ENCODE measurements at regions not wholly inside any gene's neighbourhood (a gene's known extent, or its start where the extent isn't known, plus 50 kb on each side); places are given as distances from the start of the nearest gene placed in this dataset.
A peak's percentile ranks its signal among the peaks of the same experiment; 100 is the strongest.
"Not testable (repeated sequence)": the region's sequence is repeated elsewhere in the genome, so short reads cannot be mapped to it uniquely, and the experiment has no call there.

DNA sequence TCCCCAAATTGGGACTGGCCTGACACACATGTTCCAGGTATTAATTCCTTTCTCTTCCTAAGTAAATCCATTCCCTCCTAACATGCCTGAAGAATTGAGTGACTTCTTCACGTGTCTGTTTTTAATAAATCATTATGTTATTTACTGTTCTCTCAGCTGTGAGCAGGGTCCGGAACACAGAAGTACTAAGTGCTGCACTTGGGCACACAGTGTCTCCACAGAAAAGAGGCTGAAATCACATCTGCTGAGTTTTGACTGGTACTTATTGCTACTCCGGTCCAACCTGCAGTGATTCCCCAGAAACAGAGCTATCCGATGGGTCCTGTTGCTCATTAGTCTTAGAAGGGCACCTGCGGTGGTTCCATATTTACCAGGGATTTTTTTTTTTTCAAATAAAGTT, 202.6 kb downstream of the RBM46 start:
- DNase-seq = no peak

DNA sequence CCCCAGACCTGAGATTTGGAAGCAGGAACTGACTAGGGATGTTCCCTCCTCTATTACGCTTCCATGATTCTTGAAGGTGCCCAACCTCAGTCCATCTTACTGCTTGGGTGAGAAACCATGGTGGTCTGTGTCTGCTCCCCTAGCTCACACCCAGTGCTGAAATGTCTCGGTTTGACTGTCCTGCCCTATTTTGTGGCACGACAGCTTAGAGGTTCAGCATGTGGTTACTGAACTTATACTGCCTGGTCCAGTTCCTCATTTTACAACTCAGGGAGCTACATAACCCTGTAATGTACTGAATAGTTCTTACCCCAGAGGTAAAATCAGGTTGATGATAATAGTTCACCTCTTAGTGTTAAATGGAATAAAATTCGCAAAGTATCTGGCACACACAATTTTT, 203.1 kb downstream of the RBM46 start:
- no peak for DNase-seq

- no peak for DNase-seq
These were observed 203.5 kb downstream of the RBM46 start for GRCh38 chr4:154984616-154985015.

DNA sequence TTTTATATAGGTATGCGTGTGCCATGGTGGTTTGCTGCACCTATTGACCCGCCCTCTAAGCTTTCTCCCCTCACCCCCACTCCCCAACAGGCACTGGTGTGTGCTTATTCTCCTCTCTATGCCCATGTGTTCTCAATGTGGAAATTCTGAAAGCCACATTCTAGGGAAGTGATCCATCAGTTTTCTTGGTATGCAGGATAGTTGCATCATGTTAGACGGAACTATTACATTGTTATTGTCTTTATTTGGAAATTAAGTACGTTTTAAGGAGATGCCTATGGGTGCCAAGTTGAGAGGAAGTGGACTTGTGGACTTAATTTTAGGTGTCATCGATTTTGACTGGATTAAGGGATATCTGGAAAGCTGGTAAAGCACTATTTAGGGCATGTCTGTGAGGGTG, 204.6 kb downstream of the RBM46 start:
- DNase-seq = no peak

DNA sequence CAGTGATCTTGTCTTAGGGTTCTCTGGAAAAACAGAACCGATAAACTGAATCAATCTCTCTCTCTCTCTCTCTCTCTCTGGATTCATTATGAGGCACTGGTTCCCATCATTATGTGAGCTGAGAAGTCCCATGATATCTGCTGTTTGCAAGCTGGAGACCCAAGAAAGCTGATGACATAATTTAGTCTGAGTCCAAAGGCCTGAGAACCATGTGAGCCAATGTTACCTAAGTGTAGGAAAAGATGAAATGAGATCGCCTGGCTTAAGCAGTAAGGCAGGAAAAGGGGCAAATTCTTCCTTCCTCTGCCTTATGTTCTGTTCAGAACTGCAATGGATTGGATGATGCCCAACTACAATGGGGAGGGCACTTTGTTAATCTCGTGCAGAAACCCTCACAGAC, 207.4 kb downstream of the RBM46 start:
- no peak for DNase-seq

DNA sequence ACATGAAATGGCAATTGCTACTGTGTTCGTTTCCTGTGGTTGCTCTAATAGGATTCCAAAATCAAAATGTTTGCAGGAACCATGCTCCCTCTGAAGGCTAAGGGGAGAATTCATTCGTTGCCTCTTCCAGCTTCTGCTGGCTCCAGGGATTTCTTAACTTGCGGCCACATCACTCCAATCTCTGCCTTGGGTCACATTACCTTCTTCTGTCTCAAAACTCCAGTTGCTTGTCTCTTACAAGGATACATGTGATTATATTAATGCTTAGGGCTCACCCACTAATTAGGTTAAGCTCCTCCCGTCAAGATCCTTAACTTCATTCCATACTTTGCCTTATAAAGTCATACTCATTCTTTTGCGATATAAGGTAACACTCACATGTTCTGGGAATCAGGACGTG, 208.4 kb downstream of the RBM46 start:
- no peak for DNase-seq

- not testable (repeated sequence) for DNase-seq
These were observed 210.6 kb upstream of the NPY2R start for GRCh38 chr4:154997866-154998265.

GRCh38 chr4:154998284-154998683, 210.2 kb upstream of the NPY2R start:
- no peak for DNase-seq

DNA sequence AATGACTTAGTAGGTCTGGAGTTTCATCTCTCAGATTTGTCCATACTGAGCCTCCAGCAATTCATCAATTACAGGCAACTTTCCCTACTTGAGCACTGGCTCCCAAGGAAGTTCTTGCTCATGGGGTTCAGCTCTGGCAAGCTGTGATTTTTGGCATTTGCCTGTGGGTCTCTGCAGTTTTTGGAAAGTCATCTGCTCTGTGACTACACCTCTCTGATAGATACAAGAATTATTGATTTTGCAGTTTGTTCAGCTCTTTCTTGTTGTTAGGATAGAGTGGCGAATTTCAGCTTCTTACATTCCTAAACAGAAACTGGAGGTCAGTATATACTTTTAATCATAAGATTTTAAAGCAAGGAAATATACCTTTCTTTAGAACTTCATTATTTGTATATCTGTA, 209.7 kb upstream of the NPY2R start:
- DNase-seq = no peak

DNA sequence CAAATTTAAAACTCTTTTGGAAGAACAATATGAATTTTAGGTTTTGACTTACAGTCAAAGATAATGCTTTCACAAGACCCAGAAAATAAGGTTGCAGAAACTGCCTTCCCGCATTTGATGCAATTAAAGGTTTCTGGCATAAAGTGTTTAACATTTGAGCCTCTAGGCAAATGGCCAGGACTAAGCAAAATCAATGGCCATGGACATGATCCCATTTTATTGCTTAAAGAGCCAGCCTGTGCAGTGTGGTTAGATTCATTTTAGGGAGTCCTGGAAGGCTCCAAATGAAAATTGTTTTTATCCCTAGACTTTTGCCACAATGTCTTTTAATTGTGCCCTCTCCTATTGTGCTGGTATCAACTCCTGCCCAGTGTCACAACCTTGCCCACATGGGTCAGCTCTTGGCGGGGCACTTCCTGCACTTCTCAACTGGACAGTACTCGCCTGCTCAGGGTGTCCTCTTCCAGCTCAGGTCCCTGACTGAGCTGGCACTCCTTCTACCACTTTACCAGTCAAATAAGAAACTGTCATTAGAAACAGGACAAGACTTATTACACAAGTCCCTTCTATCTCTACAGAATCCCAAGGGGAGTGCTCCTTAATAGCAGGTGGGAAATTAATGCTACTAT, 208.4 kb upstream of the NPY2R start:
- no peak for DNase-seq

DNA sequence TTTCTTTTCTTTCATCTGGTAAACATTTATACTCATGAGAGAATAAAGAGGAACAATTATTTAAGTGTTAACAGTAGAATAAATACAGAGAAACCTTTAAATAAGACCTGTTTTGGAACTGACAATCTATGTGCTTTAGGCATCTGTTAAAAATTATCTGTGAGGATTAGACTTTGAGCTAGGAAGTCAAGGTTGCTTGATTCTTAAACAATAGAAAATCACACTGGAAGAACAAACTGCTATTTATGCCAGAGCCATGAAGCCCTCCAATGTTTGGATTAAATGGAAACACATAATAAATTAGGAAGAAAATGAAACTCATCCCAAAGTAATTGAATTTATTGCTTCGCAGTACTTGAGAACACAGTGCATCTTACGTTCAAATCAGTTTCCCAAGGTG, 207.2 kb upstream of the NPY2R start:
- no peak for DNase-seq

GRCh38 chr4:155005395-155006090, 202.9 kb upstream of the NPY2R start:
- no peak for DNase-seq

- DNase-seq = no peak
These were observed 200.7 kb upstream of the NPY2R start for GRCh38 chr4:155007660-155008176.

GRCh38 chr4:155008389-155008788, 200.0 kb upstream of the NPY2R start:
- DNase-seq = no peak

GRCh38 chr4:155009288-155009687, 199.1 kb upstream of the NPY2R start:
- no peak for DNase-seq

GRCh38 chr4:155010376-155010775, 198.1 kb upstream of the NPY2R start:
- DNase-seq = no peak

DNA sequence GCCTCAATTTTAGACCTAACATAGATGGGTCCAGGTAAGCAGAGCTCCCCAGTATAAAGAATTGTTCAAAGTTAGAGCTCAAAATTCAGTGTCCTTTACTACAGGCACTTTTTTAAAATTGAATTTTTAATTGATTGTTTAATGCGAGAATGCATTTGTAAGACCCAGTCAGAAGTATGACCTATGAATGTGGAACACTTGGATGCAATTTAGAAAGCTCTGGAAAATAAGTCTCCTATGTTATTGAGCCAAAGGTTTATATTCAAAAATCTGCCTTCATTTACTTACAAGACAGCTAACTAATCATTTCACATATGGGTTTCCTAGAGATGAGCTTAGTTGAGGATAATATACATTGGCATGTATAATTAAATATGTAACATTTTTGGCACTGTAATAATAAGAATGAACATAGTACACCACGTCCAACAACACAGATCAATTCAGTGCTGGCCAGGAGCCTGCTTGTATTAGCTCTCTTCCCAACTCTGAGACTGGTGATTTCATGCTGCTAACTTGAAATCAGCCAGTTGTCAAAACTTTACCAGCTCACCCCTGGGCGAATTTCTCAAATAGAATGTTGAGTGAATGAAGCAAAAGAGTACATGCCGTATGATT, 197.2 kb upstream of the NPY2R start:
- no peak for DNase-seq

DNA sequence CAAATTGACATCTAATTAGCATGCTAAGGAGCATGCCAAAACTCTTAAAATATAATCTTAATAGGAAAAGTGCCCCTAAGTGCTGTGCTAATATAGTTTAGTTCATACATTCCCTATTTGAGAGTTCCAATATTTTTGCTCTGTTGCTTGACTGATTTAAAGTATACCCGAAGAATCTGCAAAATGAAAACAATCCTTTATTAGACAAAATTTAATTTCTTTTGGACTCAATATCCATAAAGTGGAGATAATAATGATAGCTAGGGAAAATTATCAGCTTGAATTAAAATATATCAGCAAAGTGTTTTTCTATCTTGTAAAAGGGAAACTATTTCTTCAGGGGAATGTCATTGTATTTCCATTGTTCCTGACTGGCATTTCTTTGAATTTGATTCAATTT, 196.0 kb upstream of the NPY2R start:
- no peak for DNase-seq

- no peak for DNase-seq
These were observed 191.0 kb upstream of the NPY2R start for GRCh38 chr4:155017426-155017825.

DNA sequence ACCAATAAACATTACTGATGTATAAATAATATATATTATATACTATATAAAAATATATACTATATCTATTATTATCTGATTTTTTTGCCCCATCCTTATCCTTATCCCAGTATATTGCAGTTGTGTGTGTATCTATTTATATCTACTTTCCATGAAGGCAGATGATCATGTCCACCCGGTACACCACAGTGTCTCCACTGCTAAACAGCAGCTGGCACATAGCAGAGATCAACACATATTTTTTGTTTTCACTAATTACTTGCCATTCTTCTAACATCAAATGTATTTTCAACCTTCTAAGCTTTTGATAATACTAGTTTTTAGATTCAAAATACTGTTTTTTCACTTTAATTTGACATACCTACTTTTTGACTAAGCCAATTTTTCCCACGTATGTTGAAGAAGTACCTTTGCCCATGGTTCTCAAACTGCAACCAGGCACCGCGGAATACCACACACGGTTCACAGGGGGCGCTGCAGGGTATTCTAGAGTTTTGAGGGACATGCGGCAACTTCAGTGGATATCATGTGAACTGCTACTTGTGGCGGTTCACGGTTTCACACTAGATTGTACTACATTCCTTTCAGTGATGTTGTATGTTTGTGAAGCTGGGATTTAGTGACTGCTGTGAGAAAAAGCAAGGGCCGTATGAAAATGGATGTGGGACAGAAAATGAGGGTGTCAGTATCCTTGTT, 182.5 kb upstream of the NPY2R start:
- peak; percentile 1 to 3 for DNase-seq

GRCh38 chr4:155026715-155027114, 181.7 kb upstream of the NPY2R start:
- DNase-seq = no peak

GRCh38 chr4:155032521-155033229, 175.8 kb upstream of the NPY2R start:
- DNase-seq = no peak

GRCh38 chr4:155033604-155034003, 174.8 kb upstream of the NPY2R start:
- no peak for DNase-seq
